IPS-15b (cell line): ENCODE measurements at regions not wholly inside any gene's neighbourhood (a gene's known extent, or its start where the extent isn't known, plus 50 kb on each side); places are given as distances from the start of the nearest gene placed in this dataset.
"Not testable (repeated sequence)": the region's sequence is repeated elsewhere in the genome, so short reads cannot be mapped to it uniquely, and the experiment has no call there.

Source experiments
- H3K27me3 ChIP-seq: one replicate; pipeline ENCODE4 v1.6.1; 2013; ENCODE audit warnings: low read length; ENCODE audit not compliant: control insufficient read depth, insufficient read depth
- H3K36me3 ChIP-seq: one replicate; pipeline ENCODE4 v1.6.1; 2013; ENCODE audit warnings: low read length; ENCODE audit not compliant: control insufficient read depth, insufficient read depth
- H3K4me1 ChIP-seq: one replicate; pipeline ENCODE4 v1.6.1; 2013; ENCODE audit warnings: mild to moderate bottlenecking, low read length; ENCODE audit not compliant: control insufficient read depth, insufficient read depth
- H3K4me3 ChIP-seq: one replicate; pipeline ENCODE4 v1.5.1; 2013; ENCODE audit warnings: low read depth, low read length
- H3K9ac ChIP-seq: one replicate; pipeline ENCODE4 v1.6.1; 2013; ENCODE audit warnings: low read depth, mild to moderate bottlenecking, low read length
- H3K9me3 ChIP-seq: one replicate; pipeline ENCODE4 v1.6.1; 2013; ENCODE audit warnings: mild to moderate bottlenecking, low read length; ENCODE audit not compliant: control insufficient read depth, insufficient read depth

DNA sequence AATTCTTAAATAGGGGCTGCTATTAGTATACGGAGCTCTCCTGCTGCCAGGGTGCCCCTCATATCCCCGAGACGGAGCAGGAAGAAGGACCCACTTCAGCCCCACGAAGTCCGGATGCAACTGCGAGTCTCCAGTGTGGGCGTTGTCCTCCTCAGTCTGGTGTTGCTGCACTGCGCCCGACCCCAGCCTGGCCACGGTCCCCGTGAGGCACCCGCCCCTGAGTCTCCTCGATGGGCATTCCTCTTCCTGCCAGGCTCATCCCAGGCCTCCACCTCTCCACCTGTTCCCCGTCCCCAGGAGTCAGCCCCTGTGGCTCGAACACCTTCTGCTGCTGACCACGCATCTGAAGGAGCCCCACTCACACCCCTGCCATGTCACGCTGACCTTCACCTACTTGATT, 68.1 kb upstream of the SFSWAP start:
- peaks cover 2% of the 10 kb centered on the region for H3K27me3 ChIP-seq
- H3K9me3 ChIP-seq = no peaks in the 10 kb centered on the region
- H3K36me3 ChIP-seq = no peaks in the 10 kb centered on the region

DNA sequence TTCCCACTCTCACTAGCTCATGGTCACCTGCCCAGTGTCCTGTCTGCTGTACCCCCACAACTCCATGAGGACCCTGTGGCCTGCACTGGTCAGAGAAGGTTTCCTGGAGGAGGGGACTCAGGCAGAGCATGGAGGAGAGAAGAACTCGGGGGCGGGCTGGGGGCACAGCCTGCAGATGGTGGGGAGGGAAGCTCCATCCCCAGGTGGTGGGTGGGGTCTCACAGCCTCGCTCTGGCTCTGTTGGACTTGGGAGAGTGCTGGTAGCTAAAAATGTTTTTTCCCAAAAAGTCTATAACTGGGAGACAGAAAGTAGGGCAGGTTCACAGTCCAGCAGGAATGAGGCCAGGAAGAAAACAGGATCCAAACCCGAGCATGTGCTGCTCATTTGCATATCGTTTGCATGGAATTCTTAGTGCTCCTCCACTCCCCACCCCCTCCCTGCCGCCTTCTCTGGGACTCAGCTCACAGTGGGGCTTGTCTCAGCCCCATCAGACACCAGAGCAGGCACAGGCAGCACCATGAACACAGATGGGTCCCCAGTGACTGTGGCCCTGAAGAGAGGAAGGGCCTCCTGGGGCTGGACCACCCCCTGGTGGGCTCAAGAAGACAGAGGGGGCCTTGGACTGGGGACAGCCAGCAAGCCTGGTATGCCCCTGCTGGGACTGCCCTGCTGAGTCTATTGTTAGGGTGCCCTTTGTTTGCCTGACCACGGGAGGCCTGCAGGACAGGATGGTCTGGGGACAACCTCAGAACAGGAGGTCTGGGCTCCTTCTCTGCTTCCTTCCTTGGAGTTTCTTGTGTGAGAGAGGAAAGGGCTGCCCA, 67.0 kb upstream of the SFSWAP start:
- H3K9me3 ChIP-seq = no peaks in the 10 kb centered on the region
- no peaks in the 10 kb centered on the region for H3K36me3 ChIP-seq
- H3K4me1 ChIP-seq = peaks cover 8% of the 10 kb centered on the region
- peaks cover 2% of the 10 kb centered on the region for H3K27me3 ChIP-seq
- no peak overlapping the region for H3K9ac ChIP-seq
- no peak overlapping the region for H3K4me3 ChIP-seq

More for the DNA sequence above, 68.1 kb upstream of the SFSWAP start:
- Histone ChIP-seq H3K9ac (no peak overlapping the region), H3K4me3 (no peak overlapping the region), H3K4me1 (peaks cover 8% of the 10 kb centered on the region)

DNA sequence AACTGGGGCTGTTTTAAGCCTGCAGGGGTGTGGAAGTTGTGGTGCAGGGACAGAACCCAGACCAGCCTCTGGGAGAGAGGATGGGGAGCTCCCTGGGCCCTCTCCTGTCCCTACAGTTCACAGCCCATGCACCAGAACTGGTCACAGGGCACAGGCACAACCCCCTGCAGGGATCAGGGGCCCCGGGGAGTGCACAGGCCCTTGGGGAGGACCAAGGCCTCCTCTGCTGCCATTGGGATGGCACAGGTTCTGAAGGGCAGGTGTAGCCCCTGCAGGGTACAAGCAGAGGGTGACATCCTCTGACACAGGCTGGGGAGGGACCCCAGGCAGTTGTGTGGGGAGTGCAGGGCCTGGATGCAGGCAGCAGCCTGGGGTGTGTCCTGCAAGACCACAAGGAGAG, 66.4 kb upstream of the SFSWAP start:
- Histone ChIP-seq H3K9ac (no peak overlapping the region), H3K4me3 (no peak overlapping the region)

DNA sequence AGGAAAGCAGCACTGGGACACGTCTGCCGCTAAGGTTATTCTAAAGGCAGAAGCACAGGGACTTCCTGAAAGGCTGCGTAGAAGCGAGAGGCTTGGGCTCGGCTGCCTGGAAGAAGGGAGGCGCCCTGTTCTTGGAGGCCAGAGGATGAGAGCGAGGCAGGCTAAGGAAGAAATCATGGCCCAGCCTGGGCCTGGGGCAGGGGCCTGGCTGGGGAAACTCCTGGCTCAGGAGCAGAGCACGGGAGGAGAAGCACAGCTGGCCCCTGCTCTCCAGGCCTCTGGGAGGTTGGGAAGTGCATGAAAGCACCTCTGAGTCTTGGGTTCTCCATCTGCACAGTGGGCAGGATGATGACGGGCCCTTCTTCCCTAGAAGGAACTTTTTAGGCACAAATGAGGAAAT, 66.0 kb upstream of the SFSWAP start:
- H3K9ac ChIP-seq, H3K9me3 ChIP-seq, H3K27me3 ChIP-seq, H3K4me1 ChIP-seq, H3K36me3 ChIP-seq, H3K4me3 ChIP-seq: not testable (repeated sequence)

More for the DNA sequence above, 66.4 kb upstream of the SFSWAP start:
- Histone ChIP-seq H3K27me3 (peaks cover 2% of the 10 kb centered on the region), H3K36me3 (no peaks in the 10 kb centered on the region), H3K9me3 (no peaks in the 10 kb centered on the region), H3K4me1 (peaks cover 8% of the 10 kb centered on the region)

DNA sequence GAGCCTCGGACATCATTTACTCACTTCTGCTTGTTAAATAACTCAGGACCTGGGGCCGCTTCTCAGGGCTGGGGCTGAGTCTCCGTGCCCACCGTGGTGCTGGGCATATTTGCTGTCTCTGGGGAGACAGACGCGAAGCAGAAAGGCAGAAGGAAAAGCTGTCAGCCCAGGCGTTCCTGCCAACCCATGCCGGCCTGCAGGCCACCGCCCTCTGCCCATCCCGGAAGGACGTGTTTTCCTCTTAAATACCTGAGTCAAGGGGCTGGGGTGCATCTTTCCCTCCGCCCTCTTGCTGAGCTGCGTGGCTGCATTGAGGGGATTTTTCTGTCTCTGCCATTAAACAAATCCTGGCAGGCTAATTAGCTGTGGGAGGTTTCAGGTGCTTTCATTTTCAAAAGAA, 65.3 kb upstream of the SFSWAP start:
- not testable (repeated sequence) for H3K4me1 ChIP-seq, H3K9ac ChIP-seq, H3K9me3 ChIP-seq, H3K4me3 ChIP-seq, H3K36me3 ChIP-seq, H3K27me3 ChIP-seq

DNA sequence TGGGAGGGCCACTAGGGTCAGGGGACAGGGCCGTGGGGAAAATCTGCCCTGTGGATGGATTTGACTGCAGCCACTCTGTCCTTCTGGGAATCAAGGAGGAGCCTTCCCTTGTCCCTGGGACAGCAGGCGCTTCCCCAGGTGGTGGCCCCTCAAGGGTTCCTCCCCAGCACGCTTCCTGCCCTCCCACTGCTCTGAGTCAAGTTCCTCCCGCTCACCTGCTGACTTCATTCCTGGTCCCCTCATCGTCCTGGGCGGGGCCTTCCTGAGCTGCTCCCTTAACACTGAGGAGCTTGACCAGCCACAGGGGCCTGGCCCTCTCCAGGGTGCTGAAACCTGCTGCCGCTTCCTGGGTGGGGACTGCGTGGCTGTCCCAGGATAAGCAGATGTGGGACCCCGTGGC, 64.4 kb upstream of the SFSWAP start:
- not testable (repeated sequence) for H3K4me1 ChIP-seq, H3K36me3 ChIP-seq, H3K9me3 ChIP-seq, H3K27me3 ChIP-seq, H3K4me3 ChIP-seq, H3K9ac ChIP-seq

DNA sequence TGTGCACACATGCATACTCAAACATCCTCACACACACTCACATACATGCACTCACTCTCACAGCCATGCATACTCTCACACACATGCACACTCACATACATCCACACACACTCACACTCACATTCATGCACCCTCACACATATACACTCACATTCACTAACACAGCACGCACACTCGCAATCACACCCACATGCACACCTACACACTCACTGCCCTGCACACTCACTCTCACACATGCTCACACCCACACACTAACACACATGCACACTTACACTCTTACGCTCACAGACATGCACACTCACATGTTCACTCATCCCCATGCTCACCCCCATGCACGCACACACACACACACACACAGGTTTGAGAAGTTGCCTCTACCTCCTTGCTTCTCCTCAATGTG, 63.2 kb upstream of the SFSWAP start:
- Histone ChIP-seq H3K27me3 (no peaks in the 10 kb centered on the region), H3K4me1 (peaks cover 8% of the 10 kb centered on the region), H3K36me3 (no peaks in the 10 kb centered on the region), H3K9me3 (no peaks in the 10 kb centered on the region), H3K4me3 (no peak overlapping the region), H3K9ac (no peak overlapping the region)

DNA sequence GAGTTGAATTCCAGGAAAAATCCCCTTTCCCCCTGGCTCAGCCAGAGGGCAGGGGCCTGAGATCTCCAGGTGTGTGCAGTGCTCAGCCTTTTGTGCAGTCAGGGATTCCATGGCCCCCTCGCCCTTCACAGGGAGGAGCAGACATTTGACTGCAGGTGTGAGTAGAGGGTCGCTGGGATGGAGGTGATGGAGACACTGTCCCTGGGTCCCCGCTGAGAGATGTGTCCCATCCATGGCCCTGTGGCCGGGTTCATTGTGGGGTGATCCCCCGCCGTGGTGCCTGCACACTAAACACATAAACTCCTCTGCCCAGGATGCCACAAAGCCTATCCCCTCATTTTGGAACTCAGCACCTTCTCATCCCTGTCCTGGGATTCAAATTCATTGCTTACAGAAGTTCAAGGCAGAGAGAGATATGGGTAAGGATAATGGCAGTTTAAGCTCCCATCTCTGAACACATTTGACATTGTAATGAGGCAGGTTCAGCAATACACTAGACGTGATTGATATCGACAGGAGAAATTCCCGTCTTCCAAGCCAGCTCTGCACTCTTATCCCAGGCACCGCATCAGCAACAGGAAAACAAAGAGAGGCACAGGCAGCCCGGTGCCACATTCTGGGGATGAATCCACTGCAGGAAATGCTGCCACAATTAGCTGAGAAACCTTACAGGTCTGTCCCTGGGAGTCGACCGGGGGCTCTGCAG, 55.3 kb upstream of the SFSWAP start:
- H3K4me1 ChIP-seq, H3K9me3 ChIP-seq, H3K36me3 ChIP-seq, H3K9ac ChIP-seq, H3K27me3 ChIP-seq, H3K4me3 ChIP-seq: not testable (repeated sequence)

DNA sequence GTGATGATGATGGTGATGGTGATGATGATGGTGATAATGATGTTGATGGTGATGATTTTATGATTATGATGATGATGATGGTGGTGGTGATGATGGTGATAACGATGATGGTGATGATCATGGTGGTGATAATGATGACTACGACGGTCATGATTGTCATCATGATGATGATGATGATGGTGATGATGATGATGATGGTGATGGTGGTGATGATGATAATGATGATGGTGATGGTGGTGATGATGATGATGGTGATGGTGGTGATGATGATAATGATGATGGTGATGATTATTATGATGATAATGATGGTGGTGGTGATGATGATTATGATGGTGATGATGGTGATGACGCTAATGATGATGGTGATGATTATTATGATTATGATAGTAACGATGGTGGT, 54.1 kb upstream of the SFSWAP start:
- not testable (repeated sequence) for H3K9me3 ChIP-seq, H3K9ac ChIP-seq, H3K36me3 ChIP-seq, H3K4me1 ChIP-seq, H3K4me3 ChIP-seq, H3K27me3 ChIP-seq

DNA sequence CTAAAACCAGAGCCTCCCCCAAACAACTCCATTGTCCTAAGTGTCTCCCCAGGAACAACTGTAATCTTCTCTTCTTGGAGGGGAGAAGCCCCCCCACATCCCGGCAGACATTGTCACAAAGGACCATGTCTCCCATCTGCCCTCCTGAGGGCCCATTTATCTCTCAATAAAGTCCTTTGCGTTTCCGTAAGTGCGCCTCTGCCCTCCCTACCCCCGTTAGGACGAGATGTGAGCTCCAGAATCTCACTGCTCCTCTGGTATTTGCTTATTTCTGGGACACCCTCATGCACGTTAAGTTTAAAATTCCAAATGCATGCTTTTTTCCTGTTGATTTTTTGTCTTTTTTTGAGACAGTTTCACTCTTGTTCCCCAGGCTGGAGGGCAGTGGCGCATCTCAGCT, 52.3 kb upstream of the SFSWAP start:
- H3K4me1 ChIP-seq, H3K36me3 ChIP-seq, H3K4me3 ChIP-seq, H3K9ac ChIP-seq, H3K27me3 ChIP-seq, H3K9me3 ChIP-seq: not testable (repeated sequence)

DNA sequence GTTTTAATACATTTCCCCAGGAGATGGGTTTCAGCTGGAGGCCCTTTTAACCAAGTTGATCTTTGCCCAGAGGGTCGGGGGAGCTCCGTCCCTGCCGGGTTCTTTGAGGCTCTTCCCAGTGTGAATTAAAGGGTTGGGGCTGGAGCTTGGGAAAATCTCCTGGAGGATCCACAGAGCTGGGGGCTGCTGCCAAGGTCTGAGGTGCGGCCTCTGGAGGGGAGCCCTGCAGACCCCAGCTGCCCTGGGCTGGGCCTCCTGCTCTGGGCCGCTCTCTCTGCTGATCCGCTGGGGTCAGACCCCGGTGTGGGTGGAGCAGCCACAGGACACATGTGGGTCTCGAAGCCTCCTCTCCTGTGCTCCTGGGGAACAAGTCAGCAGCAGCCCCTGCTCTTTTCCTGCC, 51.4 kb upstream of the SFSWAP start:
- not testable (repeated sequence) for H3K36me3 ChIP-seq, H3K9me3 ChIP-seq, H3K9ac ChIP-seq, H3K4me3 ChIP-seq, H3K4me1 ChIP-seq, H3K27me3 ChIP-seq

DNA sequence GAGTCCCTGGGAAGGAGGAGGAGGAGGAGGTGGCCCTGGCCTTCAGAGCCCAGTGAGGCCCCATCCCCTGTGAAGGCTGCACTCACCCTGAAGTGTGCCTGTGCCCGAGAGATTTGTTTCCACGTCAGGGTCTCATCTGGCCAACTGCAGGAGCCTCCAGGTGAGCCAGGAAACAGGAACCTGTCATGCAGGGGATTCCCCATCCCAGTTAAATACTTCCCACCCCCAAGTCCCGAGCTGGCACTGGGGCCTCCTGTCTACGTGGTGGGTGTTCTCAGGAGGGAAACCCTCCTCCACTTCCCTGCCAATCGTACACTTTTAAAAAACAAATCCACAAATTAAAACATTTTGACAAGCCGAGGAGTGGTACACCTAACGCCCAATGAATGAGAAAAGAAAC, 50.9 kb upstream of the SFSWAP start:
- H3K9me3 ChIP-seq, H3K4me3 ChIP-seq, H3K27me3 ChIP-seq, H3K36me3 ChIP-seq, H3K4me1 ChIP-seq, H3K9ac ChIP-seq: not testable (repeated sequence)
